H1 (cell line): ENCODE measurements at regions not wholly inside any gene's neighbourhood (a gene's known extent, or its start where the extent isn't known, plus 50 kb on each side); places are given as distances from the start of the nearest gene placed in this dataset.

ENCODE experiments used
- CTCF ChIA-PET: fragments of 300-600 bp; sonication (Branson Sonifier 250); formaldehyde crosslinking; loops from one replicate; lab custom pipeline; 2021; ENCODE audit not compliant: partially characterized antibody; lab: Charles Lee
- POLR2A ChIA-PET: fragments of 300-600 bp; sonication (Branson Sonifier 250); formaldehyde crosslinking; loops from one replicate; lab custom pipeline; 2021; ENCODE audit warnings: inconsistent platforms; ENCODE audit not compliant: partially characterized antibody; lab: Charles Lee
- DNase-seq, 2 experiments: peaks; one replicate each; pipeline versions ENCODE4 v3.0.0 to v3.0.0-alpha.2; 2010 to 2022; ENCODE audit warnings: low spot score in 2 of 2, low read depth in 1 of 2, mixed read lengths in 1 of 2
- FAIRE-seq: peaks from 2 replicates; lab custom pipeline; 2011; peaks lifted over from hg19 to GRCh38; lab: Jason Lieb, UNC
- H2AFZ ChIP-seq: 2 replicates; pipeline ENCODE4 v1.8.1; 2012; ENCODE audit warnings: low read length, inconsistent platforms
- H2AK5ac ChIP-seq: 2 replicates; pipeline ENCODE4 v1.6.1; 2013; ENCODE audit warnings: low read depth, low read length
- H2BK120ac ChIP-seq: replicated peaks from 2 replicates; pipeline ENCODE3; 2013; ENCODE audit warnings: low read depth, low read length, inconsistent platforms
- H2BK12ac ChIP-seq: 2 replicates; pipeline ENCODE4 v1.6.1; 2013; ENCODE audit warnings: low read depth, low read length
- H2BK15ac ChIP-seq: 2 replicates; pipeline ENCODE4 v1.6.1; 2013; ENCODE audit warnings: low read length
- H2BK20ac ChIP-seq: 2 replicates; pipeline ENCODE4 v1.6.1; 2013; ENCODE audit warnings: low read length
- H2BK5ac ChIP-seq: 2 replicates; pipeline ENCODE4 v1.6.1; 2013; ENCODE audit warnings: low read depth, low read length
- H3K14ac ChIP-seq: 2 replicates; pipeline ENCODE4 v1.6.1; 2013; ENCODE audit warnings: inconsistent platforms; ENCODE audit not compliant: insufficient read length
- H3K18ac ChIP-seq: 2 replicates; pipeline ENCODE4 v1.6.1; 2013; ENCODE audit warnings: low read length; ENCODE audit errors: extremely low read depth
- H3K23ac ChIP-seq: 2 replicates; pipeline ENCODE4 v1.6.1; 2013; ENCODE audit warnings: inconsistent platforms; ENCODE audit not compliant: insufficient read length
- H3K23me2 ChIP-seq: 2 replicates; pipeline ENCODE4 v1.6.1; 2013; ENCODE audit warnings: low read depth, low read length
- H3K27ac ChIP-seq: 2 replicates; pipeline ENCODE4 v1.6.1; 2011; ENCODE audit warnings: low read depth, low read length, inconsistent platforms
- H3K27me3 ChIP-seq, 4 experiments: replicated peaks in 1 of 4; 1 replicate in 1 of 4; 2 replicates in 3 of 4; pipeline versions ENCODE4 v1.6.1 to v1.8.1; 2011 to 2013; ENCODE audit warnings: low read length in 3 of 4, mild to moderate bottlenecking in 3 of 4, inconsistent platforms in 2 of 4, mixed read lengths in 2 of 4, moderate library complexity in 1 of 4; ENCODE audit not compliant: control insufficient read depth in 3 of 4, insufficient read depth in 3 of 4; ENCODE audit errors: extremely low read depth in 1 of 4
- H3K36me3 ChIP-seq, 4 experiments: 2 replicates each; pipeline versions ENCODE4 v1.6.1 to v1.8.1; 2011 to 2013; ENCODE audit warnings: mild to moderate bottlenecking in 4 of 4, low read length in 3 of 4, moderate library complexity in 2 of 4, control low read depth in 1 of 4, inconsistent platforms in 1 of 4; ENCODE audit not compliant: insufficient read depth in 4 of 4, control insufficient read depth in 2 of 4
- H3K4ac ChIP-seq: replicated peaks from 2 replicates; pipeline ENCODE3; 2013; ENCODE audit warnings: low read length, low read depth, mixed read lengths, inconsistent platforms; ENCODE audit not compliant: insufficient read length
- H3K4me1 ChIP-seq, 4 experiments: replicated peaks in 1 of 4; 1 replicate in 1 of 4; 2 replicates in 3 of 4; pipeline versions ENCODE4 v1.6.1 to v1.8.1; 2011 to 2013; ENCODE audit warnings: low read length in 3 of 4, inconsistent platforms in 2 of 4, mixed read lengths in 1 of 4; ENCODE audit not compliant: insufficient read depth in 4 of 4, control insufficient read depth in 3 of 4
- H3K4me2 ChIP-seq, 2 experiments: 2 replicates each; pipeline versions ENCODE4 v1.6.1 to v1.8.1; 2011 to 2013; ENCODE audit warnings: low read depth in 2 of 2, low read length in 2 of 2, control low read depth in 1 of 2, inconsistent platforms in 1 of 2, mild to moderate bottlenecking in 1 of 2; ENCODE audit not compliant: insufficient read depth in 1 of 2
- H3K4me3 ChIP-seq, 4 experiments: fragments of 200-600, 300-600 bp in 1 of 4; sonication (generic), shearing (Covaris generic), sonication (Bioruptor Twin) in 1 of 4; 2 replicates each; pipeline versions ENCODE4 v1.5.1 to v1.8.1; 2011 to 2016; ENCODE audit warnings: low read length in 4 of 4, low read depth in 3 of 4, control low read depth in 2 of 4, inconsistent platforms in 2 of 4, mild to moderate bottlenecking in 2 of 4, mixed read lengths in 1 of 4, moderate library complexity in 1 of 4; ENCODE audit not compliant: insufficient read depth in 2 of 4; ENCODE audit errors: extremely low read depth in 1 of 4
- H3K56ac ChIP-seq: replicated peaks from 2 replicates; pipeline ENCODE3; 2013; ENCODE audit warnings: low read depth, mild to moderate bottlenecking, mixed read lengths, low read length, inconsistent platforms; ENCODE audit not compliant: insufficient read length
- H3K79me1 ChIP-seq: 2 replicates; pipeline ENCODE4 v1.6.1; 2013; ENCODE audit warnings: low read depth, low read length, control low read depth
- H3K79me2 ChIP-seq, 2 experiments: 2 replicates each; pipeline versions ENCODE4 v1.6.1 to v1.8.1; 2012 to 2013; ENCODE audit warnings: low read length in 2 of 2, mild to moderate bottlenecking in 2 of 2, inconsistent platforms in 1 of 2; ENCODE audit not compliant: insufficient read depth in 2 of 2, control insufficient read depth in 1 of 2
- H3K9ac ChIP-seq, 4 experiments: replicated peaks in 1 of 4; 1 replicate in 1 of 4; 2 replicates in 3 of 4; pipeline versions ENCODE4 v1.6.1 to v1.8.1; 2011 to 2013; ENCODE audit warnings: low read depth in 3 of 4, low read length in 3 of 4, control low read depth in 2 of 4, mild to moderate bottlenecking in 2 of 4, moderate library complexity in 2 of 4, inconsistent platforms in 1 of 4; ENCODE audit errors: extremely low read depth in 1 of 4
- H3K9me3 ChIP-seq, 2 experiments: 2 replicates each; pipeline versions ENCODE4 v1.6.1 to v1.8.1; 2012 to 2013; ENCODE audit warnings: mild to moderate bottlenecking in 2 of 2, moderate library complexity in 2 of 2, control low read depth in 1 of 2, inconsistent platforms in 1 of 2, low read depth in 1 of 2, low read length in 1 of 2, mixed read lengths in 1 of 2; ENCODE audit not compliant: insufficient read depth in 2 of 2
- H4K20me1 ChIP-seq, 2 experiments: replicated peaks in 1 of 2; 2 replicates each; pipeline versions ENCODE3 to v1.8.1; 2011 to 2013; ENCODE audit warnings: inconsistent platforms in 2 of 2, low read length in 2 of 2, mild to moderate bottlenecking in 1 of 2; ENCODE audit not compliant: insufficient read depth in 2 of 2, control insufficient read depth in 1 of 2
- H4K5ac ChIP-seq: 2 replicates; pipeline ENCODE4 v1.6.1; 2013; ENCODE audit warnings: low read length, low read depth, mixed read lengths, inconsistent platforms; ENCODE audit not compliant: insufficient read length
- H4K8ac ChIP-seq: 2 replicates; pipeline ENCODE4 v1.8.0; 2013; ENCODE audit warnings: mild to moderate bottlenecking, moderate library complexity, low read length, inconsistent platforms; ENCODE audit not compliant: insufficient read depth; ENCODE audit errors: extremely low read depth
- H4K91ac ChIP-seq: replicated peaks from 2 replicates; pipeline ENCODE3; 2013; ENCODE audit warnings: low read length, mixed read lengths, inconsistent platforms; ENCODE audit not compliant: insufficient read length
- CHD1 ChIP-seq: IDR thresholded peaks from 2 replicates; pipeline ENCODE4 v1.6.1; 2012; ENCODE audit warnings: low read depth, low read length, improper control_type of control experiment
- CHD2 ChIP-seq: IDR thresholded peaks from 2 replicates; pipeline ENCODE4 v1.6.1; 2012; ENCODE audit warnings: low read length, improper control_type of control experiment
- EZH2 ChIP-seq: fragments of 200-600 bp; sonication (generic); IDR thresholded peaks from 2 replicates; pipeline ENCODE4 v1.7.1; 2012; ENCODE audit warnings: low read depth, mild to moderate bottlenecking, moderate library complexity, low read length, inconsistent platforms; ENCODE audit not compliant: severe bottlenecking
- JUND ChIP-seq: IDR thresholded peaks from 2 replicates; pipeline ENCODE4 v1.6.1; 2011; ENCODE audit warnings: mild to moderate bottlenecking, improper control_type of control experiment, low read length
- KDM1A ChIP-seq: fragments of 200-600, 300-600 bp; sonication (generic); IDR thresholded peaks from 2 replicates; pipeline ENCODE4 v1.7.1; 2016; ENCODE audit warnings: mild to moderate bottlenecking, low read length, borderline replicate concordance
- KDM4A ChIP-seq: IDR thresholded peaks from one replicate; pipeline ENCODE4 v1.7.1; 2012; ENCODE audit warnings: low read depth, mild to moderate bottlenecking, moderate library complexity, low read length, inconsistent platforms; ENCODE audit not compliant: severe bottlenecking
- KDM5A ChIP-seq: fragments of 200-600 bp; IDR thresholded peaks from 2 replicates; pipeline ENCODE4 v1.7.1; 2012; ENCODE audit warnings: mild to moderate bottlenecking, low read length, inconsistent platforms, mixed read lengths
- SIRT6 ChIP-seq: IDR thresholded peaks from one replicate; pipeline ENCODE4 v1.7.1; 2012; ENCODE audit warnings: low read length, inconsistent platforms
- SRF ChIP-seq: IDR thresholded peaks from 2 replicates; pipeline ENCODE4 v1.6.1; 2011; ENCODE audit warnings: mild to moderate bottlenecking, low read depth, low read length, moderate library complexity
- TCF12 ChIP-seq: IDR thresholded peaks from 2 replicates; pipeline ENCODE4 v1.6.1; 2011; ENCODE audit warnings: low read depth, mild to moderate bottlenecking, low read length
- TEAD4 ChIP-seq: IDR thresholded peaks from 2 replicates; pipeline ENCODE4 v1.6.1; 2012; ENCODE audit warnings: low read depth, low read length, inconsistent platforms, mixed read lengths
- ZNF274 ChIP-seq: IDR thresholded peaks from 2 replicates; pipeline ENCODE4 v1.7.0; 2012; ENCODE audit warnings: low read length, borderline replicate concordance; ENCODE audit errors: extremely low read depth
- WGBS, 2 experiments: shearing (Covaris generic) in 1 of 2; methylation state at CpG; one replicate each; pipeline versions ENCODE4 v1.1.6 to v1.1.7; 2013 to 2015; ENCODE audit warnings: low lambda C conversion rate in 2 of 2, mixed read lengths in 2 of 2, inconsistent platforms in 1 of 2, low coverage in 1 of 2, missing lambda C conversion rate in 1 of 2; ENCODE audit not compliant: insufficient replicate concordance in 2 of 2, insufficient coverage in 1 of 2, insufficient read length in 1 of 2; ENCODE audit errors: extremely low coverage in 1 of 2, missing lambda C conversion rate in 1 of 2; 5-methylcytosine and 5-hydroxymethylcytosine counted together
- TF ChIP-seq, protein P1 (sequence below): IDR thresholded peaks from 2 replicates; pipeline ENCODE4 v1.6.1; 2011; ENCODE audit warnings: low read length, improper control_type of control experiment
- TF ChIP-seq, protein P2 (sequence below): IDR thresholded peaks from 2 replicates; pipeline ENCODE4 v1.6.1; 2012; ENCODE audit warnings: inconsistent platforms

DNA sequence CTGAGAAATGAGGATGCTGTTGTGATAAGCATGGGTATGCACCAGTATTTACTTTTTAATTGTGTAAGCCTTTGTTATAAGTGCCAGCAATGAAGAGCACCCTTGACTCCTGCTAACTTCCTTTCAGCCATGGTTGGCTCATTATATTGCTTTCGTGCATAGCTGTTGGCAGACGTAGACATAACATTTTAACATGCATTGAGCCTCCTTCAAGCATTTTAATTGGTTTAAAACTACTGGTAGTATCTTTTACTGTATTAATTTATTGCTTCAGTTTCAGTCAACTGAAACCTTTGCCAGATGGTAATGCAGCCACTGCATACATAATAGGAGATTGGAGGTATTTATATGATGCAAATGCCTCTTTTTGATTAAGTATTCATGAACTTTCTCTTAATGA is 1285.4 kb downstream of the PCDH18 start:
- Histone ChIP-seq H3K23ac (no peak overlapping the region), H2BK20ac (no peak overlapping the region), H2AK5ac (no peak overlapping the region), H3K79me2 (no peaks in the 10 kb centered on the region), H3K18ac (no peak overlapping the region), H4K8ac (no peak overlapping the region), H3K56ac (no peak overlapping the region), H3K79me1 (no peaks in the 10 kb centered on the region), H3K27ac (no peak overlapping the region), H2BK12ac (no peak overlapping the region), H2BK120ac (no peak overlapping the region), H2BK5ac (no peak overlapping the region; the same call in 1 of the 2 replicates), H3K9ac (no peak overlapping the region), H4K91ac (no peak overlapping the region), H4K20me1 (no peaks in the 10 kb centered on the region), H3K36me3 (no peaks in the 10 kb centered on the region), H3K9me3 (no peaks in the 10 kb centered on the region), H3K4ac (no peak overlapping the region), H3K4me3 (no peak overlapping the region), H3K4me2 (no peak overlapping the region), H4K5ac (no peak overlapping the region), H2AFZ (no peak overlapping the region), H3K4me1 (peaks cover 0 to 2% (median 0%) of the 10 kb centered on the region in 4 experiments; a peak in 1 of 7 replicates), H2BK15ac (no peak overlapping the region), H3K27me3 (no peaks in the 10 kb centered on the region), H3K23me2 (no peaks in the 10 kb centered on the region), H3K14ac (no peak overlapping the region)
- ChIA-PET POLR2A (no interaction called here), CTCF (interaction anchor here (1.4 kb wide), 1 partner anchor 82 kb away, joined by 3 read pairs; no protein-coding TSS in a partner anchor)
- FAIRE-seq: no peak
- 73% methylated on average over 2 of the region's 2 CpGs; no CpG with 5 or more reads in 1 of the 2 experiments for WGBS, 2 experiments
- no peak for DNase-seq
- TF ChIP-seq CHD1 (no peak), CHD2 (no peak), SIRT6 (no peak), TCF12 (no peak), EZH2 (no peak), JUND (no peak), SRF (no peak), ZNF274 (no peak), KDM5A (no peak), TEAD4 (no peak), KDM1A (no peak), KDM4A (no peak)
- TF ChIP-seq, protein P1, sequence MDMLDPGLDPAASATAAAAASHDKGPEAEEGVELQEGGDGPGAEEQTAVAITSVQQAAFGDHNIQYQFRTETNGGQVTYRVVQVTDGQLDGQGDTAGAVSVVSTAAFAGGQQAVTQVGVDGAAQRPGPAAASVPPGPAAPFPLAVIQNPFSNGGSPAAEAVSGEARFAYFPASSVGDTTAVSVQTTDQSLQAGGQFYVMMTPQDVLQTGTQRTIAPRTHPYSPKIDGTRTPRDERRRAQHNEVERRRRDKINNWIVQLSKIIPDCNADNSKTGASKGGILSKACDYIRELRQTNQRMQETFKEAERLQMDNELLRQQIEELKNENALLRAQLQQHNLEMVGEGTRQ: no peak
- TF ChIP-seq, protein P2, sequence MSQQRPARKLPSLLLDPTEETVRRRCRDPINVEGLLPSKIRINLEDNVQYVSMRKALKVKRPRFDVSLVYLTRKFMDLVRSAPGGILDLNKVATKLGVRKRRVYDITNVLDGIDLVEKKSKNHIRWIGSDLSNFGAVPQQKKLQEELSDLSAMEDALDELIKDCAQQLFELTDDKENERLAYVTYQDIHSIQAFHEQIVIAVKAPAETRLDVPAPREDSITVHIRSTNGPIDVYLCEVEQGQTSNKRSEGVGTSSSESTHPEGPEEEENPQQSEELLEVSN: no peak
